NT2/D1 (cell line): ENCODE measurements at regions not wholly inside any gene's neighbourhood (a gene's known extent, or its start where the extent isn't known, plus 50 kb on each side); places are given as distances from the start of the nearest gene placed in this dataset.
"Not testable (repeated sequence)": the region's sequence is repeated elsewhere in the genome, so short reads cannot be mapped to it uniquely, and the experiment has no call there.

Source experiments
- YY1 ChIP-seq: IDR thresholded peaks from 2 replicates; pipeline ENCODE4 v1.6.1; 2011; ENCODE audit not compliant: insufficient read length, insufficient read depth
- ZNF274 ChIP-seq: IDR thresholded peaks from 2 replicates; pipeline ENCODE4 v1.6.1; 2011; ENCODE audit warnings: mild to moderate bottlenecking, low read depth, low read length

DNA sequence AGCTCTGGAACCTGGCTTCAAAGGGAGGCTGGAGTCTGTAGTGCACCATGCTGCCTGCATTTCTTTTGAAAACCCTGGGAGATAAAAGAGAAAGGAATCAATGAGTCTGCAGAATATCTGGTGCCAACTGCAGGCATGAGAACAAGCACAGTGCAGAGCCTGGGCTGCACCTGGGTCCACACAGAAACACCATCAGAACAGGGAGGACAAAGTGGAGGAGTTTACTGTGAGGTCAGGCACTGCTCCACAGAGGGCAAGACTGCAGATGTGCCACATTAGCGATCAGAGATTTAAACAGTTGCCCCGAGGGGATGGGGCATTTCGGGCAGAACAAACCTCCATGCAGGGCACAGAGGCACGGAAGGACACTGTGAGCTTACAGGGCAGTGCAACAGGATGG, 74.7 kb downstream of the TBC1D26 start:
- TF ChIP-seq YY1, ZNF274: not testable (repeated sequence)
